Mesendoderm (in vitro differentiated cells): ENCODE measurements at regions not wholly inside any gene's neighbourhood (a gene's known extent, or its start where the extent isn't known, plus 50 kb on each side); places are given as distances from the start of the nearest gene placed in this dataset.
A peak's percentile ranks its signal among the peaks of the same experiment; 100 is the strongest.

ENCODE experiments used
- DNase-seq: peaks from one replicate; pipeline ENCODE4 v3.0.0; 2013
- H2AK5ac ChIP-seq: 2 replicates; pipeline ENCODE4 v1.6.1; 2013; ENCODE audit warnings: low read length, inconsistent platforms
- H2BK120ac ChIP-seq: 2 replicates; pipeline ENCODE4 v1.6.1; 2013; ENCODE audit warnings: low read depth, mild to moderate bottlenecking, low read length, moderate library complexity, mixed read lengths
- H2BK15ac ChIP-seq: replicated peaks from 2 replicates; pipeline ENCODE4 v1.6.1; 2013; ENCODE audit warnings: low read depth, mild to moderate bottlenecking, moderate library complexity
- H2BK5ac ChIP-seq: 2 replicates; pipeline ENCODE4 v1.6.1; 2013; ENCODE audit warnings: low read length, inconsistent platforms
- H3K18ac ChIP-seq: 2 replicates; pipeline ENCODE4 v1.6.1; 2013; ENCODE audit warnings: mild to moderate bottlenecking, low read length, mixed read lengths
- H3K23ac ChIP-seq: one replicate; pipeline ENCODE4 v1.6.1; 2013; ENCODE audit warnings: low read length
- H3K27ac ChIP-seq: 2 replicates; pipeline ENCODE4 v1.5.1; 2013; ENCODE audit warnings: low read depth, mild to moderate bottlenecking, inconsistent platforms, low read length, moderate library complexity
- H3K27me3 ChIP-seq: 2 replicates; pipeline ENCODE4 v1.6.1; 2013; ENCODE audit warnings: low read length, control low read depth, mild to moderate bottlenecking, inconsistent platforms; ENCODE audit not compliant: insufficient read depth, poor library complexity
- H3K36me3 ChIP-seq: 2 replicates; pipeline ENCODE4 v1.6.1; 2013; ENCODE audit warnings: low read length, inconsistent platforms; ENCODE audit not compliant: control insufficient read depth, insufficient read depth
- H3K4ac ChIP-seq: one replicate; pipeline ENCODE4 v1.6.1; 2013; ENCODE audit warnings: low read depth, mild to moderate bottlenecking, low read length, moderate library complexity
- H3K4me1 ChIP-seq: 2 replicates; pipeline ENCODE4 v1.6.1; 2013; ENCODE audit warnings: low read depth, low read length, inconsistent platforms; ENCODE audit not compliant: control insufficient read depth
- H3K4me2 ChIP-seq: 2 replicates; pipeline ENCODE4 v1.6.1; 2013; ENCODE audit warnings: low read length
- H3K4me3 ChIP-seq: 2 replicates; pipeline ENCODE4 v1.5.1; 2013; ENCODE audit warnings: mild to moderate bottlenecking, low read length
- H3K56ac ChIP-seq: one replicate; pipeline ENCODE4 v1.6.1; 2013; ENCODE audit warnings: low read length
- H3K79me1 ChIP-seq: 2 replicates; pipeline ENCODE4 v1.6.1; 2013; ENCODE audit warnings: low read length, inconsistent platforms
- H3K79me2 ChIP-seq: 2 replicates; pipeline ENCODE4 v1.6.1; 2013; ENCODE audit warnings: mild to moderate bottlenecking, low read length; ENCODE audit not compliant: control insufficient read depth, insufficient read depth
- H3K9ac ChIP-seq: 2 replicates; pipeline ENCODE4 v1.6.1; 2013; ENCODE audit warnings: low read length, inconsistent platforms
- H4K5ac ChIP-seq: one replicate; pipeline ENCODE4 v1.6.1; 2013; ENCODE audit warnings: low read length
- H4K8ac ChIP-seq: one replicate; pipeline ENCODE4 v1.6.1; 2013; ENCODE audit warnings: low read depth, mild to moderate bottlenecking, control low read depth, low read length, moderate library complexity
- WGBS: extraction: QIAGEN DNeasy Blood & Tissue Kit; methylation state at CpG from one replicate; pipeline ENCODE4 v1.1.7; 2013; ENCODE audit warnings: low lambda C conversion rate, missing lambda C conversion rate; ENCODE audit not compliant: insufficient coverage; ENCODE audit errors: extremely low coverage; 5-methylcytosine and 5-hydroxymethylcytosine counted together

- Histone ChIP-seq H3K23ac (no peak overlapping the region), H3K56ac (no peak overlapping the region), H3K18ac (no peak overlapping the region), H2BK5ac (no peak overlapping the region), H3K36me3 (no peaks in the 10 kb centered on the region), H4K5ac (no peak overlapping the region), H2AK5ac (no peak overlapping the region), H3K4me1 (peaks cover 8% of the 10 kb centered on the region), H3K27me3 (no peaks in the 10 kb centered on the region), H2BK120ac (no peak overlapping the region), H4K8ac (no peak overlapping the region), H3K79me2 (no peaks in the 10 kb centered on the region), H3K27ac (no peak overlapping the region), H3K9ac (no peak overlapping the region), H2BK15ac (no peak overlapping the region), H3K4me2 (no peak overlapping the region), H3K4ac (no peak overlapping the region), H3K4me3 (no peak overlapping the region), H3K79me1 (no peaks in the 10 kb centered on the region)
- DNase-seq, result no peak
- no CpG with 5 or more reads among the region's 2 CpGs for WGBS
These were observed 238.4 kb downstream of the MEIS1 start for GRCh38 chr2:66673286-66673685.

- Histone ChIP-seq H3K56ac (no peak overlapping the region), H3K79me2 (no peaks in the 10 kb centered on the region), H4K5ac (no peak overlapping the region), H2BK120ac (no peak overlapping the region), H3K23ac (no peak overlapping the region), H2BK5ac (no peak overlapping the region), H4K8ac (no peak overlapping the region), H3K18ac (no peak overlapping the region), H2AK5ac (no peak overlapping the region), H3K4me1 (peaks cover 8% of the 10 kb centered on the region), H3K79me1 (no peaks in the 10 kb centered on the region), H3K4me2 (no peak overlapping the region), H3K27me3 (no peaks in the 10 kb centered on the region), H3K27ac (no peak overlapping the region), H3K4ac (no peak overlapping the region), H3K36me3 (no peaks in the 10 kb centered on the region), H3K4me3 (no peak overlapping the region), H3K9ac (no peak overlapping the region), H2BK15ac (no peak overlapping the region)
- DNase-seq, result no peak
- WGBS, result no CpG with 5 or more reads among the region's 1 CpG
These were observed 239.2 kb downstream of the MEIS1 start for GRCh38 chr2:66674087-66674486.

- Histone ChIP-seq H3K27me3 (no peaks in the 10 kb centered on the region), H2BK5ac (no peak overlapping the region), H3K27ac (no peak overlapping the region), H3K36me3 (no peaks in the 10 kb centered on the region), H3K79me2 (no peaks in the 10 kb centered on the region), H3K23ac (no peak overlapping the region), H3K4me1 (peaks cover 8% of the 10 kb centered on the region), H3K4me2 (no peak overlapping the region), H3K9ac (no peak overlapping the region), H3K4ac (no peak overlapping the region), H3K56ac (no peak overlapping the region), H3K79me1 (no peaks in the 10 kb centered on the region), H2BK15ac (no peak overlapping the region), H4K8ac (no peak overlapping the region), H4K5ac (no peak overlapping the region), H2BK120ac (no peak overlapping the region), H3K4me3 (no peak overlapping the region), H3K18ac (peak overlapping the region; percentile 18), H2AK5ac (no peak overlapping the region)
- WGBS, result no CpG with 5 or more reads among the region's 1 CpG
- no peak for DNase-seq
These were observed 240.7 kb downstream of the MEIS1 start for GRCh38 chr2:66675591-66675990.

GRCh38 chr2:66679442-66679841 is 244.5 kb downstream of the MEIS1 start:
- H3K4me3 ChIP-seq, result no peak overlapping the region
- no peaks in the 10 kb centered on the region for H3K36me3 ChIP-seq
- no peak overlapping the region for H3K18ac ChIP-seq
- peak; percentile 60 for DNase-seq
- H4K5ac ChIP-seq, result no peak overlapping the region
- no peak overlapping the region for H4K8ac ChIP-seq
- no peak overlapping the region for H3K56ac ChIP-seq
- no peaks in the 10 kb centered on the region for H3K79me1 ChIP-seq
- no peaks in the 10 kb centered on the region for H3K79me2 ChIP-seq
- H3K9ac ChIP-seq, result no peak overlapping the region
- H3K23ac ChIP-seq, result no peak overlapping the region
- no peak overlapping the region for H3K27ac ChIP-seq
- peaks cover 8% of the 10 kb centered on the region for H3K4me1 ChIP-seq
- no CpG with 5 or more reads among the region's 2 CpGs for WGBS
- H3K27me3 ChIP-seq, result no peaks in the 10 kb centered on the region
- H2AK5ac ChIP-seq, result no peak overlapping the region
- no peak overlapping the region for H2BK5ac ChIP-seq
- no peak overlapping the region for H2BK120ac ChIP-seq
- H2BK15ac ChIP-seq, result no peak overlapping the region
- no peak overlapping the region for H3K4me2 ChIP-seq
- no peak overlapping the region for H3K4ac ChIP-seq

DNA sequence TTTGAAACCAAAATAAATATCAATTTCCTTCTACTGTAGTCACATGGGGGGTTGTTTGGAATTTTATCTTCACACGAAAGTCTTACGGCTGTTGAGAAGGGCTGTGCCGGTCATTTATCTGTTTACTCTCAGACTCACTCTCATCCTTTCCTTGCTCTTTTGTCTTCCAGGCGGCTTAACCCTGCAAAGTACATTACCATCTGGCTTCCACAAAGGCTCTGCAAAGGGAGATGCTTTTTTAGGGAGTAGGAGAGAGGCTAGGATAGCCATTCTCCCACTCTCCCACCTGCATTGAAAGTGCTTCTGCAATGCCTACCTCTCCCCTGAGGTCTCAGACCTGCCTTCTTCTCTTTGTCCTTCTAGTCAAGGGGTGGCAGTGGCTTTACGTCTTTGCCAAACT is 247.6 kb downstream of the MEIS1 start:
- no peaks in the 10 kb centered on the region for H3K36me3 ChIP-seq
- no peak overlapping the region for H2BK15ac ChIP-seq
- peak; percentile 23 for DNase-seq
- H4K8ac ChIP-seq, result no peak overlapping the region
- H3K4me2 ChIP-seq, result no peak overlapping the region
- no peak overlapping the region for H3K23ac ChIP-seq
- no peak overlapping the region for H2BK120ac ChIP-seq
- no peak overlapping the region for H3K9ac ChIP-seq
- H4K5ac ChIP-seq, result no peak overlapping the region
- no peak overlapping the region for H2BK5ac ChIP-seq
- no peak overlapping the region for H2AK5ac ChIP-seq
- WGBS, result no CpG with 5 or more reads among the region's 5 CpGs
- H3K27me3 ChIP-seq, result no peaks in the 10 kb centered on the region
- H3K4ac ChIP-seq, result no peak overlapping the region
- H3K56ac ChIP-seq, result no peak overlapping the region
- no peak overlapping the region for H3K4me3 ChIP-seq
- no peaks in the 10 kb centered on the region for H3K79me2 ChIP-seq
- no peaks in the 10 kb centered on the region for H3K4me1 ChIP-seq
- H3K18ac ChIP-seq, result no peak overlapping the region
- no peak overlapping the region for H3K27ac ChIP-seq
- no peaks in the 10 kb centered on the region for H3K79me1 ChIP-seq

DNA sequence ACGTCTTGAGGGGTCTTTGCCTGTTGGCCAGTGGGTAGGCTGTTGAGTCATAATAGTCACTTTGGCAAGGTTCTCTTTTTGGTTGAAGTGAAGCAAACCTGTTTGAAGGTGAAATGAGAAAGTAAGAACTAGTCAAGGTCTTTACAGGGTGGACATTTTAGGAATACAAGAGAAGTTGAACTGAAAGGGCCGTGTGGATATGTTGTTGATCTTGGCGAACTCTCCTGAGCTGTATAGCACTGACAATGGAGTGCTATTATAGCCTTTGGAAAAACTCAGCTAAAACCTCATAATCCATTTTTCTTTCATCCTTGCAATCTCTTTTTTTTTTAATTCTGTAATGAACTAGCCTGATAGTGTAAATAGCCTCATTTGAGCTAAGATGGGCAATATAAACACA is 248.1 kb downstream of the MEIS1 start:
- Histone ChIP-seq H2BK15ac (no peak overlapping the region), H3K79me1 (no peaks in the 10 kb centered on the region), H3K56ac (no peak overlapping the region), H2BK5ac (no peak overlapping the region), H2AK5ac (no peak overlapping the region), H3K27ac (no peak overlapping the region), H2BK120ac (no peak overlapping the region), H3K4me2 (no peak overlapping the region), H3K4me3 (no peak overlapping the region), H3K79me2 (no peaks in the 10 kb centered on the region), H3K23ac (no peak overlapping the region), H3K27me3 (no peaks in the 10 kb centered on the region), H3K4me1 (no peaks in the 10 kb centered on the region), H3K36me3 (no peaks in the 10 kb centered on the region), H3K18ac (no peak overlapping the region), H4K8ac (no peak overlapping the region), H3K9ac (no peak overlapping the region), H4K5ac (no peak overlapping the region), H3K4ac (no peak overlapping the region)
- WGBS, result no CpG with 5 or more reads among the region's 3 CpGs
- no peak for DNase-seq
